ENCODE measurements at regions not wholly inside any gene's neighbourhood (a gene's known extent, or its start where the extent isn't known, plus 50 kb on each side); places are given as distances from the start of the nearest gene placed in this dataset.

GRCh38 chr20:6485351-6485750 is 282.1 kb upstream of the BMP2 start:
- Mint-ChIP-seq H3K27ac (no peak overlapping the region), H3K27me3 (ENCODE audit: low read depth) (no peaks in the 10 kb centered on the region), H3K4me1 (ENCODE audit: low read depth) (no peaks in the 10 kb centered on the region), H3K36me3 (ENCODE audit: low read depth) (no peaks in the 10 kb centered on the region), H3K9me3 (no peaks in the 10 kb centered on the region), H3K4me3 (no peak overlapping the region)
- no peak for DNase-seq (ENCODE audit: low spot score)

- Mint-ChIP-seq H3K27me3 (ENCODE audit: low read depth) (no peaks in the 10 kb centered on the region), H3K27ac (no peak overlapping the region), H3K4me3 (no peak overlapping the region), H3K4me1 (ENCODE audit: low read depth) (no peaks in the 10 kb centered on the region), H3K36me3 (ENCODE audit: low read depth) (no peaks in the 10 kb centered on the region), H3K9me3 (no peaks in the 10 kb centered on the region)
- DNase-seq (ENCODE audit: low spot score) = no peak
Measured at GRCh38 chr20:6483727-6484126, 283.8 kb upstream of the BMP2 start.

GRCh38 chr20:6482486-6482885 is 285.0 kb upstream of the BMP2 start:
- H3K9me3 Mint-ChIP-seq = no peaks in the 10 kb centered on the region
- H3K36me3 Mint-ChIP-seq (ENCODE audit: low read depth) = no peaks in the 10 kb centered on the region
- H3K4me1 Mint-ChIP-seq (ENCODE audit: low read depth) = no peaks in the 10 kb centered on the region
- no peak overlapping the region for H3K27ac Mint-ChIP-seq
- H3K4me3 Mint-ChIP-seq = no peak overlapping the region
- H3K27me3 Mint-ChIP-seq (ENCODE audit: low read depth) = no peaks in the 10 kb centered on the region
- DNase-seq (ENCODE audit: low spot score) = no peak

GRCh38 chr20:6480328-6481200 is 286.9 kb upstream of the BMP2 start:
- no peaks in the 10 kb centered on the region for H3K4me1 Mint-ChIP-seq (ENCODE audit: low read depth)
- no peak for DNase-seq (ENCODE audit: low spot score)
- no peaks in the 10 kb centered on the region for H3K36me3 Mint-ChIP-seq (ENCODE audit: low read depth)
- H3K4me3 Mint-ChIP-seq = no peak overlapping the region
- no peak overlapping the region for H3K27ac Mint-ChIP-seq
- no peaks in the 10 kb centered on the region for H3K9me3 Mint-ChIP-seq
- no peaks in the 10 kb centered on the region for H3K27me3 Mint-ChIP-seq (ENCODE audit: low read depth)

- Mint-ChIP-seq H3K36me3 (ENCODE audit: low read depth) (no peaks in the 10 kb centered on the region), H3K4me1 (ENCODE audit: low read depth) (no peaks in the 10 kb centered on the region), H3K9me3 (peaks cover 6% of the 10 kb centered on the region), H3K27me3 (ENCODE audit: low read depth) (no peaks in the 10 kb centered on the region), H3K4me3 (no peak overlapping the region), H3K27ac (no peak overlapping the region)
- no peak for DNase-seq (ENCODE audit: low spot score)
Measured at GRCh38 chr20:6473197-6473596, 294.3 kb upstream of the BMP2 start.

GRCh38 chr20:6471871-6472270 is 295.6 kb upstream of the BMP2 start:
- H3K9me3 Mint-ChIP-seq = peaks cover 6% of the 10 kb centered on the region
- H3K4me1 Mint-ChIP-seq (ENCODE audit: low read depth) = no peaks in the 10 kb centered on the region
- DNase-seq (ENCODE audit: low spot score) = no peak
- no peak overlapping the region for H3K27ac Mint-ChIP-seq
- H3K27me3 Mint-ChIP-seq (ENCODE audit: low read depth) = no peaks in the 10 kb centered on the region
- no peak overlapping the region for H3K4me3 Mint-ChIP-seq
- no peaks in the 10 kb centered on the region for H3K36me3 Mint-ChIP-seq (ENCODE audit: low read depth)

- Mint-ChIP-seq H3K36me3 (ENCODE audit: low read depth) (no peaks in the 10 kb centered on the region), H3K27me3 (ENCODE audit: low read depth) (no peaks in the 10 kb centered on the region), H3K4me3 (no peak overlapping the region), H3K27ac (no peak overlapping the region), H3K4me1 (ENCODE audit: low read depth) (no peaks in the 10 kb centered on the region), H3K9me3 (peaks cover 6% of the 10 kb centered on the region)
- DNase-seq (ENCODE audit: low spot score) = no peak
Measured at GRCh38 chr20:6471110-6471647, 296.3 kb upstream of the BMP2 start.

GRCh38 chr20:6469695-6470094 is 297.8 kb upstream of the BMP2 start:
- no peak overlapping the region for H3K4me3 Mint-ChIP-seq
- no peaks in the 10 kb centered on the region for H3K27me3 Mint-ChIP-seq (ENCODE audit: low read depth)
- no peaks in the 10 kb centered on the region for H3K4me1 Mint-ChIP-seq (ENCODE audit: low read depth)
- no peak overlapping the region for H3K27ac Mint-ChIP-seq
- H3K36me3 Mint-ChIP-seq (ENCODE audit: low read depth) = no peaks in the 10 kb centered on the region
- DNase-seq (ENCODE audit: low spot score) = no peak
- H3K9me3 Mint-ChIP-seq = no peaks in the 10 kb centered on the region

- Mint-ChIP-seq H3K4me3 (no peak overlapping the region), H3K9me3 (no peaks in the 10 kb centered on the region), H3K36me3 (ENCODE audit: low read depth) (no peaks in the 10 kb centered on the region), H3K4me1 (ENCODE audit: low read depth) (no peaks in the 10 kb centered on the region), H3K27ac (no peak overlapping the region), H3K27me3 (ENCODE audit: low read depth) (no peaks in the 10 kb centered on the region)
- DNase-seq (ENCODE audit: low spot score) = no peak
Measured at GRCh38 chr20:6468423-6469116, 298.9 kb upstream of the BMP2 start.

GRCh38 chr20:6467562-6467961 is 299.9 kb upstream of the BMP2 start:
- Mint-ChIP-seq H3K27ac (no peak overlapping the region), H3K4me3 (no peak overlapping the region), H3K9me3 (no peaks in the 10 kb centered on the region), H3K36me3 (ENCODE audit: low read depth) (no peaks in the 10 kb centered on the region), H3K4me1 (ENCODE audit: low read depth) (no peaks in the 10 kb centered on the region), H3K27me3 (ENCODE audit: low read depth) (no peaks in the 10 kb centered on the region)
- DNase-seq (ENCODE audit: low spot score) = no peak

- Mint-ChIP-seq H3K27ac (no peak overlapping the region), H3K9me3 (no peaks in the 10 kb centered on the region), H3K27me3 (ENCODE audit: low read depth) (no peaks in the 10 kb centered on the region), H3K4me1 (ENCODE audit: low read depth) (no peaks in the 10 kb centered on the region), H3K4me3 (no peak overlapping the region), H3K36me3 (ENCODE audit: low read depth) (no peaks in the 10 kb centered on the region)
- no peak for DNase-seq (ENCODE audit: low spot score)
Measured at GRCh38 chr20:6466075-6466810, 301.2 kb upstream of the BMP2 start.

- no peak for DNase-seq (ENCODE audit: low spot score)
- Mint-ChIP-seq H3K27ac (no peak overlapping the region), H3K4me1 (ENCODE audit: low read depth) (no peaks in the 10 kb centered on the region), H3K9me3 (peaks cover 15% of the 10 kb centered on the region), H3K27me3 (ENCODE audit: low read depth) (no peaks in the 10 kb centered on the region), H3K36me3 (ENCODE audit: low read depth) (no peaks in the 10 kb centered on the region), H3K4me3 (no peak overlapping the region)
Measured at GRCh38 chr20:6450841-6451240, 316.6 kb upstream of the BMP2 start.

- DNase-seq (ENCODE audit: low spot score) = no peak
- Mint-ChIP-seq H3K36me3 (ENCODE audit: low read depth) (no peaks in the 10 kb centered on the region), H3K4me1 (ENCODE audit: low read depth) (no peaks in the 10 kb centered on the region), H3K27ac (no peak overlapping the region), H3K4me3 (no peak overlapping the region), H3K9me3 (no peaks in the 10 kb centered on the region), H3K27me3 (ENCODE audit: low read depth) (no peaks in the 10 kb centered on the region)
Measured at GRCh38 chr20:6440443-6440799, 317.6 kb upstream of the FERMT1 start.
